GM19238 (cell line): ENCODE measurements at regions not wholly inside any gene's neighbourhood (a gene's known extent, or its start where the extent isn't known, plus 50 kb on each side); places are given as distances from the start of the nearest gene placed in this dataset.
"Not testable (repeated sequence)": the region's sequence is repeated elsewhere in the genome, so short reads cannot be mapped to it uniquely, and the experiment has no call there.

Experiments
- DNase-seq: peaks from one replicate; pipeline ENCODE4 v3.0.0; 2011; ENCODE audit warnings: low spot score; ENCODE audit not compliant: insufficient read length

- DNase-seq: no peak
Observed at GRCh38 chr12:46884362-46884761, 58.6 kb upstream of the SLC38A4 start.

GRCh38 chr12:46886541-46887041 is 60.8 kb upstream of the SLC38A4 start:
- DNase-seq: no peak

GRCh38 chr12:46887870-46888269 is 62.1 kb upstream of the SLC38A4 start:
- no peak for DNase-seq

DNA sequence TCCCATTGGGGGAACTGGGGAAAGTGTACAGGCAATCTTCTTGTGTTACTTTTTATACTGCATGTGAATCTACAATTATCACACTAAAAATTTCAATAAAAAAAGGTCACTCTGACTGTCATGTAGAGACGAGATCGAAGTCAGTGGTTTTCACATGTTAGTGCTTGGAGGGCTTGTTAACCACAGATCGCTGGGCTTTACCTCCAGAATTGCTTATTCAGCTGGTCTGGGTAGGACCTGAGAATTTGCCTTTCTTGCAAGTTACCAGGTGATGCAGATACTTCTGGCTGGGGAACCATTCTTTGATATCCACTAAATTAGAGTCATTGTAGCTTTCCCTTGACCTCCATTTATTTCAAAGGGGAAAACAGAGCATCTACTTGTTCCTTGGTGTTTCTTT is 62.8 kb upstream of the SLC38A4 start:
- DNase-seq: no peak

DNA sequence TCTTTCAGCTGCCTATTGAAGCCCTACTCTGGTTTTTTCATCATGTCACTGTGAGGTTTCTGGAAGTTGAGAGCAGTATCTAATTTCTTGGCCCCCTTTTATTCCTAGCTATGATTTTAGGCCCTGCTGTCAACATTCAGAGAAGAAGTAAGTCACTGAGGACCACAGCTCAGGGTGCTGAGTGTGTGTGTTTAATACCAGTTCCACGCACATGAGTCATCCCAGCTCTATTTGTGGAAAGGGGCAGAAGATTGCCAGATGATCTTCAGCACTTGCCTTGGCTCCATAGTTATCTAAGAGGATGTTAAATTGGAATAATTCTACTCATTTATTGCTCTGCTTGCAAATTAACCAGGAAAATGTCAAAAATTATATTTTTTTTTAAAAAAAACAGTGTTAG is 65.5 kb upstream of the SLC38A4 start:
- no peak for DNase-seq

GRCh38 chr12:46892034-46892705 is 66.4 kb upstream of the SLC38A4 start:
- DNase-seq: no peak

- DNase-seq: no peak
Observed at GRCh38 chr12:46892887-46893286, 67.1 kb upstream of the SLC38A4 start.

DNA sequence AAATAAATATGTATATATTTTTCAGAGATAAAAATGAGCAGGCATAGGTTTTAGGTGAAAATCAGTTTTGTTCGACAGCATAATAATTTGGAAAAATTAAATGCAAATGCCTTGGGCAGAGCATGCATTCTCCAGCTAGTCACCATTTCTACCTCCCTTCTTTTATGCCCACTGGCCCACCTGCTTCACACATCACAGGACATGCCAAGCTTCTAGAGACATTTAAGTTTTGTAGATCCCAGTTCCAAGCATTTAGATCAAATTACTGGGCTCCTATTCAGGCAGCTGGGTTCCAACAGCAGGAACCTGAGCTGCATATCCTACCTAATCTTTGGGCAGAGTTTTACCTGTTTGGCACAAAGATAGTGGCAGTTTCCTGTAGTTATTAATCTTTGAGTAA is 67.6 kb upstream of the SLC38A4 start:
- DNase-seq: no peak

GRCh38 chr12:46895726-46896125 is 69.9 kb upstream of the SLC38A4 start:
- DNase-seq: no peak

- DNase-seq: no peak
Observed at GRCh38 chr12:46896680-46897079, 70.9 kb upstream of the SLC38A4 start.

- no peak for DNase-seq
Observed at GRCh38 chr12:46898152-46898931, 72.5 kb upstream of the SLC38A4 start.

DNA sequence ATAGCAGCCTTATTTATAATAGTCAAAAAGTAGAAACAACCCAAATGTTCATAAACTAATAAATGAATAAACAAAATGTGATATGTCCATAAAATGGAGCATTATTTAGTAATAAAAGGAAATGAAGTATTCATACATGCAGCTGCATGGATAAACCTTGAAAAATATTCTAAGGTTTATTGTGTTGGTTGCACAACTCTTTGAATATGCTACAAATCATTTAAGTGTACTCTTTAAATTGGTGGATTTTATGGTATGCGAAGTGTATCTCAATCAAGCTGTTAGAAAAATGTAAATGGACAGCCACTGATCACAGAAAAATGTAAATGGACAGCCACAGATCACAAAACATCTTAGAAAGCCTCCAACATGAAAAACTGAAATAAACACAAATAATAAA is 73.2 kb upstream of the SLC38A4 start:
- DNase-seq: no peak

DNA sequence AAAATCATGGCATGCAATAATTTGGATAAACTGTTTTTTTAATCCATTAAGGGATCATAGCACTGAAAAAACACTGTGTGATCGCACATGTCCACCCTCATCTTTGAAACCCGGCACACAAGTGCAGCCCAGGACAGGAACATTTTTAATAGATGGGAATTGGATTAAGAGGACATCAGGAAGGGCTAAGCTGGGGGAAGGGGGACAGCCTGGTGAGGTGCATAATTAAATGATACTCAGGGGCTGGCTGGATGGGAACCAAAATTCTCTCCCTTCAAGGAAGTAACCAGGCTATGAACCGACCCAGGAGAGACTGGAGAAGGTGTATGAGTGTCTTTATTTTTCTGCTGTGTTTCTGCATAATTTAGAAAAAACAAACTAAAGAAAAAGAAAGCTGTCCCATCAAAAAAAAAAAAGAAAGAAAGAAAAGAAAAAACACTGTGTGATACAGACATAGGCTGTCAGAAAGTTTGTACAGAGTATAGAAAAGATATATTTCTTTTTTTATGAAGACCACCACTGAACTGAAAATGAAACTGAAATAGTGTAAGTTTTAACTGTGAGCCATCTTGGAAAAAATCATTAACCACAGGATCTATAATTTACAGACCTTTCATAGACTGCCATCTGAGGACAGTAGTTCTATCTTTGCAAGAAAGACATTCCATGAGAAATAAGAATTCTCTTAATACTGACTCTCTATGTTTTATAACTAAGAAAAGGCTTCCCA is 75.1 kb upstream of the SLC38A4 start:
- DNase-seq: no peak

GRCh38 chr12:46901464-46902205 is 75.8 kb upstream of the SLC38A4 start:
- DNase-seq: no peak

GRCh38 chr12:46903058-46903457 is 77.3 kb upstream of the SLC38A4 start:
- no peak for DNase-seq

DNA sequence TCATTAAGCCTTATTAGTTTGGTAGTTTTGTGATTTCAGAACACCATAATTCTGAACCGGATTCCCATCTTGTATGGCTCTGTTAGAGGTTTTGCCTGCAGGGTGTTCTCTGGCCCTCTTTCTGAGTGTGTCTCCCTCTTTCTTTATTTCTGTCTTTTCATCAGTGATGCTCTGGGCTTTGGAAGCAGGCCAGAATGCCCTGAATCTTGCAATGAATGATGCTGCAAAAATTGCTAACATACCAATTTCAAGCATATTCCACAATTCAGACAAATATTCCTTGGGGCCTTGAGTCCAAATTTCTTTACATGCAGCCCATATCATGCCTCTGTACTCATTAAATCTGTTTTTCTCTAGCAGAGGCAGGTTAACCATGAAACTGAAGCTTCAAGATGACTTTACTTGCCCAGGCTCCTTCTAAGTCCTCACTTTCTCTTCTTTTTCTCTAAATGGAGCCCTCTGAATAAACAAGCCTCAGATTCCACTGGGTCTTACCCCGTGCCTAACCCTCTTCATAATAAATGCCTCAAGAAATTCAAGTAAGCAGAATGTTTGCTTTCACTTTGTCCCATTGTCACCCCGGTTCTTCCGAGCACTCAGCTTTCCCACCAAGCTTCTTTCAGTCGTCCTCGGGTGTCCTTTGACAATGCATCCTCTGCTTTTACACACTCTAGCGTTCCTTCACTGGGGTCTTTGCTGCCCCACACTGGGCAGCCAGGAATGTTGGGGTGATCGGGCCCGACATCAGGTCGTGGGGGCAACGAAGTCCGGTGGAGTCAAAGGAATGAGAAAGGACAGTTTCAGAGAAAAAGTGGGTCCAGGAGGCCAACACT is 78.8 kb upstream of the SLC38A4 start:
- DNase-seq: no peak

GRCh38 chr12:46905239-46905627 is 79.4 kb upstream of the SLC38A4 start:
- not testable (repeated sequence) for DNase-seq

- DNase-seq: no peak
Observed at GRCh38 chr12:46907791-46908190, 82.0 kb upstream of the SLC38A4 start.

GRCh38 chr12:46908236-46908935 is 82.6 kb upstream of the SLC38A4 start:
- DNase-seq: no peak
